PC-3 (cell line): ENCODE measurements at regions not wholly inside any gene's neighbourhood (a gene's known extent, or its start where the extent isn't known, plus 50 kb on each side); places are given as distances from the start of the nearest gene placed in this dataset.

Experiments
- ATAC-seq: fragments of 200-7000 bp; cut with Tn5 transposase; 2 replicates; pipeline ENCODE4 v1.9.1; 2020; ENCODE audit warnings: mild to moderate bottlenecking, moderate library complexity
- BruUV-seq: library from RNA; stranded (reverse); fragments of 400-500 nt; replicated peaks from 2 replicates; lab custom pipeline; 2021; lab: Mats Ljungman, UMichigan
- CTCF ChIA-PET: fragments of 300-600 bp; sonication (Branson Sonifier 250); formaldehyde crosslinking; loops from one replicate; lab custom pipeline; 2022; ENCODE audit warnings: antibody characterized with exemption; lab: Charles Lee
- POLR2A ChIA-PET: fragments of 300-600 bp; sonication (Branson Sonifier 250); formaldehyde crosslinking; loops from one replicate; lab custom pipeline; 2022; ENCODE audit warnings: antibody characterized with exemption; ENCODE audit not compliant: unreplicated experiment; lab: Charles Lee
- DNase-seq: peaks from one replicate; pipeline ENCODE4 v3.0.0-alpha.2; 2015
- H2AFZ ChIP-seq: fragments of 300-600 bp; sonication (generic); 2 replicates; pipeline ENCODE4 v1.6.0; 2016; ENCODE audit warnings: antibody characterized with exemption, low read length
- H3F3A ChIP-seq: fragments of 300-600 bp; sonication (generic); one replicate; pipeline ENCODE4 v1.6.0; 2017; ENCODE audit warnings: antibody characterized with exemption, low read length, control low read depth, mild to moderate bottlenecking; ENCODE audit not compliant: unreplicated experiment
- H3K27ac ChIP-seq: fragments of 300-600 bp; sonication (generic); 2 replicates; pipeline ENCODE4 v1.5.1; 2016; ENCODE audit warnings: mild to moderate bottlenecking, low read length
- H3K27me3 ChIP-seq: fragments of 300-600 bp; sonication (generic); 2 replicates; pipeline ENCODE4 v1.6.1; 2016; ENCODE audit warnings: low read length, mixed read lengths
- H3K36me3 ChIP-seq: fragments of 300-600 bp; sonication (generic); 2 replicates; pipeline ENCODE4 v1.6.1; 2016; ENCODE audit warnings: low read depth, mixed run types, low read length, mixed read lengths
- H3K4me1 ChIP-seq: fragments of 300-600 bp; sonication (generic); 2 replicates; pipeline ENCODE4 v1.5.1; 2016; ENCODE audit warnings: low read length; ENCODE audit not compliant: insufficient read depth
- H3K4me2 ChIP-seq: fragments of 300-600 bp; sonication (generic); 2 replicates; pipeline ENCODE4 v1.6.0; 2016; ENCODE audit warnings: low read length
- H3K4me3 ChIP-seq: fragments of 300-600 bp; sonication (generic); 2 replicates; pipeline ENCODE4 v1.5.1; 2016; ENCODE audit warnings: mild to moderate bottlenecking, low read length, mixed read lengths
- H3K79me2 ChIP-seq: fragments of 300-600 bp; sonication (generic); 2 replicates; pipeline ENCODE4 v1.6.1; 2017; ENCODE audit warnings: low read length, mixed read lengths
- H3K9ac ChIP-seq: fragments of 300-600 bp; sonication (generic); 2 replicates; pipeline ENCODE4 v1.6.0; 2016; ENCODE audit warnings: mild to moderate bottlenecking, low read length
- H3K9me2 ChIP-seq: fragments of 300-600 bp; sonication (generic); replicated peaks from 2 replicates; pipeline ENCODE4 v1.6.1; 2016; ENCODE audit warnings: mixed run types, low read length, mixed read lengths
- H3K9me3 ChIP-seq: fragments of 300-600 bp; sonication (generic); 2 replicates; pipeline ENCODE4 v1.6.1; 2016; ENCODE audit warnings: low read length, mixed read lengths
- H4K20me1 ChIP-seq: fragments of 300-600 bp; sonication (generic); 2 replicates; pipeline ENCODE4 v1.6.1; 2016; ENCODE audit warnings: low read length, mixed read lengths
- EZH2 ChIP-seq: fragments of 300-600 bp; sonication (generic); IDR thresholded peaks from one replicate; pipeline ENCODE4 v1.6.1; 2017; ENCODE audit warnings: antibody characterized with exemption, mild to moderate bottlenecking, low read length; ENCODE audit not compliant: unreplicated experiment
- EZH2phosphoT487 ChIP-seq: fragments of 300-600 bp; sonication (generic); IDR thresholded peaks from 2 replicates; pipeline ENCODE4 v1.6.1; 2018; ENCODE audit warnings: mild to moderate bottlenecking, antibody characterized with exemption, low read length, borderline replicate concordance
- intact Hi-C: fragments of 100-400 bp; cut with micrococcal nuclease; formaldehyde crosslinking; loops from 2 replicates; pipeline ENCODE4 v1.9.0; 2023
- TF ChIP-seq, protein P1 (sequence below): fragments of 300-600 bp; sonication (generic); conservative IDR thresholded peaks from 2 replicates; pipeline ENCODE4 v1.5.1; 2017; ENCODE audit warnings: antibody characterized with exemption, low read depth, mild to moderate bottlenecking, low read length

DNA sequence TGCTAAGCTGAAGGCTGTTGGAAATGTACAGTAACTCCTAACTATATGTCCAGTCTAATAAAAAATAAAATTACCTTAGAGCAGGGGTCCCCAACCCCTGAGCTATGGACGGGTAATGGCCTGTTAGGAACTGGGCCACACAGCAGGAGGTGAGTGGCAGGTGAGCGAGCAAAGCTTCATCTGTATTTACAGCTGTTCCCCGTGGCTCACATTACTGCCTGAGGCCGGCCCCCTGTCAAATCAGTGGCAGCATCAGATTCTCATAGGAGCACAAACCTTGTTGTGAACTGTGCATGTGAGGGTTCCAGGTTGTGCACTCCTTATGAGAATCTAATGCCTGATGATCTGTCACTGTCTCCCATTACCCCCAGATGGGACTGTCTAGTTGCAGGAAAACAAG lies 73.1 kb upstream of the CXCR4 start:
- H3K9me3 ChIP-seq = no peaks in the 10 kb centered on the region
- intact Hi-C loops = no loop called here
- POLR2A ChIA-PET = no interaction called here
- peaks cover 13% of the 10 kb centered on the region for H3K27me3 ChIP-seq
- no peak for TF ChIP-seq EZH2phosphoT487
- TF ChIP-seq EZH2 = no peak
- TF ChIP-seq, protein P1, sequence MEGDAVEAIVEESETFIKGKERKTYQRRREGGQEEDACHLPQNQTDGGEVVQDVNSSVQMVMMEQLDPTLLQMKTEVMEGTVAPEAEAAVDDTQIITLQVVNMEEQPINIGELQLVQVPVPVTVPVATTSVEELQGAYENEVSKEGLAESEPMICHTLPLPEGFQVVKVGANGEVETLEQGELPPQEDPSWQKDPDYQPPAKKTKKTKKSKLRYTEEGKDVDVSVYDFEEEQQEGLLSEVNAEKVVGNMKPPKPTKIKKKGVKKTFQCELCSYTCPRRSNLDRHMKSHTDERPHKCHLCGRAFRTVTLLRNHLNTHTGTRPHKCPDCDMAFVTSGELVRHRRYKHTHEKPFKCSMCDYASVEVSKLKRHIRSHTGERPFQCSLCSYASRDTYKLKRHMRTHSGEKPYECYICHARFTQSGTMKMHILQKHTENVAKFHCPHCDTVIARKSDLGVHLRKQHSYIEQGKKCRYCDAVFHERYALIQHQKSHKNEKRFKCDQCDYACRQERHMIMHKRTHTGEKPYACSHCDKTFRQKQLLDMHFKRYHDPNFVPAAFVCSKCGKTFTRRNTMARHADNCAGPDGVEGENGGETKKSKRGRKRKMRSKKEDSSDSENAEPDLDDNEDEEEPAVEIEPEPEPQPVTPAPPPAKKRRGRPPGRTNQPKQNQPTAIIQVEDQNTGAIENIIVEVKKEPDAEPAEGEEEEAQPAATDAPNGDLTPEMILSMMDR = no peak
- no peak overlapping the region for H3K4me3 ChIP-seq
- no peaks in the 10 kb centered on the region for H3K9me2 ChIP-seq
- no peak overlapping the region for H3K4me2 ChIP-seq
- CTCF ChIA-PET = no interaction called here
- no peak overlapping the region for H3K9ac ChIP-seq
- no peak overlapping the region for H3K27ac ChIP-seq
- ATAC-seq = no peak
- no peaks in the 10 kb centered on the region for H3K4me1 ChIP-seq
- H3F3A ChIP-seq = no peaks in the 10 kb centered on the region
- DNase-seq = no peak
- BruUV-seq = no TSS peak
- no peak overlapping the region for H2AFZ ChIP-seq
- no peaks in the 10 kb centered on the region for H3K79me2 ChIP-seq
- H3K36me3 ChIP-seq = no peaks in the 10 kb centered on the region
- H4K20me1 ChIP-seq = no peaks in the 10 kb centered on the region

DNA sequence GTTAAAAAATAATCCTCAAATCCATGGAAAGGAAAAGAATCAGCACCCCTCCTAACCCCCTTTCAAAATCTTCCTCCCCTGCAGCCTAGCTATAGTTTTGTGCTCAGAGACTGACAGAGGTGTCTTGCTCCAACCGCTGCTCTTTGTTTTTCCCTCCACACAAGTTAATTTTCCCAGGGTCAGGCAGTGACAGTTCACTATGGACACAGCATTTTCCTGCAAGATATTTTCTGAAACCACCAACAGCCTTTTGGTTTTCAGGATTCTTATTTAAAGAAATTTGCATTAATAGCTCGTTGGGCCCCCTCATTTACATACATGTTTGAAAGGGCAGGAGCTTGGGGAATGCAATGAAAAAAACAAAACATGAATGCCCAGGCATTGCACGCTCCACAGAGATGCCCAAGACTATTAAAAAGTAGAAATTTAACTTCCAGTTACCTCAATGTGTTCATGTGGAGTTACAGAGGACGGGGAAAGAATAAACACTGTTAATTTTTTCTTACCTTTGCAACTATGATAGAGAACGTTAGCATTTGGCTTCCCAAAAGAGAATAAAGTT lies 71.4 kb upstream of the CXCR4 start:
- Histone ChIP-seq H3K27me3 (peaks cover 13% of the 10 kb centered on the region), H3K36me3 (no peaks in the 10 kb centered on the region), H3K4me2 (no peak overlapping the region), H3F3A (no peaks in the 10 kb centered on the region), H3K9ac (no peak overlapping the region), H3K9me3 (no peaks in the 10 kb centered on the region), H4K20me1 (no peaks in the 10 kb centered on the region), H2AFZ (no peak overlapping the region), H3K4me3 (no peak overlapping the region), H3K4me1 (no peaks in the 10 kb centered on the region), H3K79me2 (no peaks in the 10 kb centered on the region), H3K9me2 (no peaks in the 10 kb centered on the region), H3K27ac (no peak overlapping the region)
- ChIA-PET CTCF (no interaction called here), POLR2A (no interaction called here)
- TF ChIP-seq EZH2 (no peak), EZH2phosphoT487 (no peak)
- TF ChIP-seq, protein P1 = no peak
- intact Hi-C loops = no loop called here
- no peak for ATAC-seq
- BruUV-seq = no TSS peak
- DNase-seq = no peak

DNA sequence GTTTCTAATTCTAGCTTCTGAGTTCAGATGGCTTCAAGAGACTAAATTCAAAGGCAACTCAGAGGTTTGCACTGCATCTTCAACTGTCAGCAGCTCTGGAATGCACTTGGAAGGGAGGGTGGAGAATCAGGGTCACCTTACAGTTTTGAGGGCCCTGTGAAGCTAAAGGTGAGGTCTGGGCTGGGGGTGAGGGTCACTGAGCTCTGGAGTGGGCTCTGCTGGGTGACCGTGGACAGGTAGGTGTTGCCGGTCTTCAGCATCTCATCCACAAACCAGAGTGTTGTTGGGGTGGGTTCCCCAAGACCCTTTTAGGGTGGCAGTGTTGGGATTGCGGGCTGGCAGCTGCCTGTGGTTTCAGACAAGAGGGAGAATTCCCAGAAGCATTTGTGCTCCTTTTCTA lies 70.1 kb upstream of the CXCR4 start:
- intact Hi-C loops = no loop called here
- no peak overlapping the region for H3K4me2 ChIP-seq
- no peak overlapping the region for H3K27ac ChIP-seq
- H3K27me3 ChIP-seq = peaks cover 9% of the 10 kb centered on the region; the same call in 1 of the 2 replicates
- ChIA-PET POLR2A (no interaction called here), CTCF (no interaction called here)
- DNase-seq (no peak), ATAC-seq (no peak)
- H3K79me2 ChIP-seq = no peaks in the 10 kb centered on the region
- no peaks in the 10 kb centered on the region for H3K36me3 ChIP-seq
- no peak overlapping the region for H2AFZ ChIP-seq
- BruUV-seq = no TSS peak
- H3K9me3 ChIP-seq = no peaks in the 10 kb centered on the region
- no peak overlapping the region for H3K9ac ChIP-seq
- H3F3A ChIP-seq = no peaks in the 10 kb centered on the region
- no peaks in the 10 kb centered on the region for H3K9me2 ChIP-seq
- TF ChIP-seq EZH2 (no peak), EZH2phosphoT487 (no peak)
- TF ChIP-seq, protein P1 = no peak
- no peak overlapping the region for H3K4me3 ChIP-seq
- no peaks in the 10 kb centered on the region for H3K4me1 ChIP-seq
- no peaks in the 10 kb centered on the region for H4K20me1 ChIP-seq
